Esophagus squamous epithelium (tissue), 4 donors: ENCODE measurements at regions not wholly inside any gene's neighbourhood (a gene's known extent, or its start where the extent isn't known, plus 50 kb on each side); places are given as distances from the start of the nearest gene placed in this dataset.
"Not testable (repeated sequence)": the region's sequence is repeated elsewhere in the genome, so short reads cannot be mapped to it uniquely, and the experiment has no call there.

ENCODE experiments used
- CTCF ChIP-seq, 6 experiments: fragments of 450-650 bp in 4 of 6; fragments of 200-600 bp in 2 of 6; sonication (generic) in 2 of 6; IDR thresholded peaks; one replicate each; pipeline ENCODE4 v1.5.1; 2016 to 2019; ENCODE audit warnings: antibody characterized with exemption in 6 of 6, mild to moderate bottlenecking in 4 of 6, moderate library complexity in 4 of 6
- POLR2A ChIP-seq, 4 donors: fragments of 450-650 bp; IDR thresholded peaks; one replicate each; pipeline ENCODE4 v1.6.1; 2017; ENCODE audit warnings: antibody characterized with exemption in 4 of 4, mild to moderate bottlenecking in 4 of 4, moderate library complexity in 3 of 4

DNA sequence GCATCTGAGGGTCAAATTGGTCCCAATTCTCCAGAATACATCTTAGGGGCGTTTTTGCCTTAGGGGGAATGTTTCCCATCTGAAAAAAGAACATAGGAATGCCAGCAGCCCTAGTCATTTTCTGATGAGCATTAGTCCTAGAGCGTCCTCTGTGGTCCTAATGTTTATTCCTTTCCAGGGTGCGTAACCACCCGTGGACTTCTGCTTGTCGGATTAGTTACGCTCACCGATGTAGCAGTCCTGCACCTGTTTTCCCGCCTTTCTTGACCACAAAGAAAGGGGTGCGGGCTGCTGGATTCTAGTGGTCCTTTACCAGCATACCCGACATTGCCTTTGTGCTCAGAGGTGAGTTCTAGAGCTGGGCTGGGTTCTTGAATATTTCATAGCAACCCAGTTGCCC lies 91.3 kb upstream of the SMAD3 start:
- TF ChIP-seq CTCF, POLR2A (IDR thresholded peaks at IDR 0.05): not testable (repeated sequence)
